ENCODE measurements at regions not wholly inside any gene's neighbourhood (a gene's known extent, or its start where the extent isn't known, plus 50 kb on each side); places are given as distances from the start of the nearest gene placed in this dataset.

DNA sequence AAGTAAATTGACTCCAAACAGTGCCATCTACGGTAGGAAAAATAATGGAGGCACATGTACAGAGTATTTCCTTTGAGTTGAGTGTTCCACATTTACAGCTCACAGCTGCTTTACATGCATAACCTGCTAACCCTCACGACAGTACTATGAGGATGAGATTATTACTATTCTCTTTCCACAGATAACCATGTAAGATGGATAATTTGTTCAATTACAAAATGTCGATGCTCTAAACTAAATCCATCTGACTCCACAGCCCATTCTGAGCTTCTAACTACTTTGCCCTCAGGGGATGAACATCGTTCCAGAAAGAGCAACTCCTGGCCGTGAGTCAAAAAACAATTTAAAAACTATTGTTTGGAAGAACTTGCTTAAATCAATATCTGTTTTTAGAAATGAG is 330.4 kb upstream of the NWD2 start:
- no peak for DNase-seq (ENCODE audit: low spot score)
- H3K9me3 Mint-ChIP-seq (ENCODE audit: unreplicated experiment), result no peaks in the 10 kb centered on the region
- no peak overlapping the region for H3K27ac Mint-ChIP-seq (ENCODE audit: unreplicated experiment)
- H3K27me3 Mint-ChIP-seq (ENCODE audit: unreplicated experiment), result no peaks in the 10 kb centered on the region
- TF ChIP-seq, protein P1, sequence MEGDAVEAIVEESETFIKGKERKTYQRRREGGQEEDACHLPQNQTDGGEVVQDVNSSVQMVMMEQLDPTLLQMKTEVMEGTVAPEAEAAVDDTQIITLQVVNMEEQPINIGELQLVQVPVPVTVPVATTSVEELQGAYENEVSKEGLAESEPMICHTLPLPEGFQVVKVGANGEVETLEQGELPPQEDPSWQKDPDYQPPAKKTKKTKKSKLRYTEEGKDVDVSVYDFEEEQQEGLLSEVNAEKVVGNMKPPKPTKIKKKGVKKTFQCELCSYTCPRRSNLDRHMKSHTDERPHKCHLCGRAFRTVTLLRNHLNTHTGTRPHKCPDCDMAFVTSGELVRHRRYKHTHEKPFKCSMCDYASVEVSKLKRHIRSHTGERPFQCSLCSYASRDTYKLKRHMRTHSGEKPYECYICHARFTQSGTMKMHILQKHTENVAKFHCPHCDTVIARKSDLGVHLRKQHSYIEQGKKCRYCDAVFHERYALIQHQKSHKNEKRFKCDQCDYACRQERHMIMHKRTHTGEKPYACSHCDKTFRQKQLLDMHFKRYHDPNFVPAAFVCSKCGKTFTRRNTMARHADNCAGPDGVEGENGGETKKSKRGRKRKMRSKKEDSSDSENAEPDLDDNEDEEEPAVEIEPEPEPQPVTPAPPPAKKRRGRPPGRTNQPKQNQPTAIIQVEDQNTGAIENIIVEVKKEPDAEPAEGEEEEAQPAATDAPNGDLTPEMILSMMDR (IDR thresholded peaks at IDR 0.05; ENCODE audit: unreplicated experiment), result no peak
- no peaks in the 10 kb centered on the region for H3K36me3 Mint-ChIP-seq (ENCODE audit: low read depth, unreplicated experiment)
- H3K4me3 Mint-ChIP-seq (ENCODE audit: unreplicated experiment), result no peak overlapping the region
- peaks cover 2% of the 10 kb centered on the region for H3K4me1 Mint-ChIP-seq (ENCODE audit: unreplicated experiment)

- Mint-ChIP-seq H3K4me3 (ENCODE audit: unreplicated experiment) (no peak overlapping the region), H3K4me1 (ENCODE audit: unreplicated experiment) (peaks cover 2% of the 10 kb centered on the region)
- TF ChIP-seq, protein P1 (IDR thresholded peaks at IDR 0.05; ENCODE audit: unreplicated experiment), result no peak
These were observed 328.8 kb upstream of the NWD2 start for GRCh38 chr4:36915717-36916116.

DNA sequence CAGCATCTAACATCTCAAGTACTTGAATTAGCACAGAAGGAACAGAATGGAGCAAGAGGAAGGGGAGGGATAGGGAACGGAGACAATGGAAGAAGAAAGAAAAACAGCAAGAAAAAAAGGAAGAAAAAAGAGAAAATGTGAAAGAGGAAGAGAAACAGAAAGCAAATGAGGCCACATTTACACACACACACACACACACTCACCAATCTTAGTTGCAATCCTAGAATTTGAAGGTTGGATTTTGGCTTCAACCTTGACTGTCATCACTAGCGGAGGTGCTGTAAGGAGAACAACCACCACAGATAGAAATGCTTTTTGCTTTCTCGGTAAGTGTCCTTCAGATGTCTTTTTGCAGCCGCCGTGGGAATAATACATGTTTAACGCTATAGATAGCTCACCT is 327.1 kb upstream of the NWD2 start:
- Mint-ChIP-seq H3K36me3 (ENCODE audit: low read depth, unreplicated experiment) (no peaks in the 10 kb centered on the region), H3K27ac (ENCODE audit: unreplicated experiment) (no peak overlapping the region), H3K9me3 (ENCODE audit: unreplicated experiment) (no peaks in the 10 kb centered on the region), H3K27me3 (ENCODE audit: unreplicated experiment) (no peaks in the 10 kb centered on the region), H3K4me3 (ENCODE audit: unreplicated experiment) (no peak overlapping the region), H3K4me1 (ENCODE audit: unreplicated experiment) (peaks cover 2% of the 10 kb centered on the region)
- TF ChIP-seq, protein P1 (IDR thresholded peaks at IDR 0.05; ENCODE audit: unreplicated experiment), result no peak
- no peak for DNase-seq (ENCODE audit: low spot score)

More at GRCh38 chr4:36915717-36916116, 328.8 kb upstream of the NWD2 start:
- no peaks in the 10 kb centered on the region for H3K9me3 Mint-ChIP-seq (ENCODE audit: unreplicated experiment)
- no peak overlapping the region for H3K27ac Mint-ChIP-seq (ENCODE audit: unreplicated experiment)
- no peaks in the 10 kb centered on the region for H3K36me3 Mint-ChIP-seq (ENCODE audit: low read depth, unreplicated experiment)
- DNase-seq (ENCODE audit: low spot score), result no peak
- H3K27me3 Mint-ChIP-seq (ENCODE audit: unreplicated experiment), result no peaks in the 10 kb centered on the region

DNA sequence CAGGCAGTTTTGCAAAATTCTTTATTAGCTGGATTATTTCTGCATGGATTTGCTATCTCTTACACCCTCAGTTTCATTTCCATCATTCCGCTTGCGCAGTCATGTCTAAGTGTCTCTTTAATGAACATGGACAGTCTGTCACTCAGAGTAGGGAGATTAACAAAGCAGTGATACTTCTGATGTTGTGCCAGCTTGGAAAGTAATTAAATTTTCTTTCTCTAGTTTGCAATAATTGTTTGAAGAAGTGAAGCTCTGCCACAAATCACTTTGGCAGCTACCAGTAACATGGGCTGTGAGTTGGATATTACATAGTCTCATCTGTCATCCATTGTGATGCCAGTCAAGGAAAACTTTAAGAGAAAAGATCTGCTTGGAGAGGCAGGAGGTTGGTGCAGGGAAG is 324.8 kb upstream of the NWD2 start:
- TF ChIP-seq, protein P1 (IDR thresholded peaks at IDR 0.05; ENCODE audit: unreplicated experiment), result no peak
- no peaks in the 10 kb centered on the region for H3K27me3 Mint-ChIP-seq (ENCODE audit: unreplicated experiment)
- H3K4me1 Mint-ChIP-seq (ENCODE audit: unreplicated experiment), result peaks cover 2% of the 10 kb centered on the region
- DNase-seq (ENCODE audit: low spot score), result no peak
- H3K27ac Mint-ChIP-seq (ENCODE audit: unreplicated experiment), result no peak overlapping the region
- H3K4me3 Mint-ChIP-seq (ENCODE audit: unreplicated experiment), result no peak overlapping the region
- H3K9me3 Mint-ChIP-seq (ENCODE audit: unreplicated experiment), result no peaks in the 10 kb centered on the region
- no peaks in the 10 kb centered on the region for H3K36me3 Mint-ChIP-seq (ENCODE audit: low read depth, unreplicated experiment)

DNA sequence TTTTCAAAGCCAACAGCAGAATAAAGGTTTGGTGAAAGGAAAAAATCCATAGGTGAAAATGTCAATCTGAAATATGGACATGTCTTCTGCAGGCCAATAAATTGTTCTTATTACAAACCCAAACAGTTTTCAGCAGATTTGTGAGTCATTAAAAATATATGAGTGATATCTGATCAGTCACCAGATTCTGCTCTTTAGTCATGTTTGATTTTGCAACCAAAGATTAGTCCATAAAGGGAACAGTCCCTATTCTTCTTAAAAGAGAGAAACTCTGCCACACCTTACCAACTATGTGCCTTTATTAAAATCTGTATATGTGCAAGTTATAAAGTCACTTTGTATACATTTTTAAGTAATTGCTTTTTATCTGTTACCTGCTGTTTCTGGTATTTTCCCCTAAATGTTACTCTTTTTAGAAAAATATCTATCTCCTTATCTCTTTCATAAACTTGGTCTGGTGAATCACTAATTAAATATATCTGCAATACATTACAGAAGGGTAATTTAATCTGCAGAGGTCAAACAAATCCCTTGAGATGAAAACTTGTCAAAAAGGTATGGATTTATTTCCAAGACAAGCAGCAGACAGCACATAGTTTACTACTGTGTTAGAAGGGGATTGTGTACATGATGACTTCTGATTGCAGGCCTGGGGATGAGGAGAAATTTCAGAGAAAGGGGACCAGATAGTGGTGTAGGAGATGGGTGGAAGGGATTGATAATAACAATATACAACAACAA is 322.9 kb upstream of the NWD2 start:
- Mint-ChIP-seq H3K27me3 (ENCODE audit: unreplicated experiment) (no peaks in the 10 kb centered on the region), H3K36me3 (ENCODE audit: low read depth, unreplicated experiment) (no peaks in the 10 kb centered on the region), H3K4me3 (ENCODE audit: unreplicated experiment) (no peak overlapping the region), H3K27ac (ENCODE audit: unreplicated experiment) (no peak overlapping the region), H3K9me3 (ENCODE audit: unreplicated experiment) (no peaks in the 10 kb centered on the region), H3K4me1 (ENCODE audit: unreplicated experiment) (no peaks in the 10 kb centered on the region)
- TF ChIP-seq, protein P1 (IDR thresholded peaks at IDR 0.05; ENCODE audit: unreplicated experiment), result no peak
- DNase-seq (ENCODE audit: low spot score), result no peak
